H1 (cell line): ENCODE measurements at regions not wholly inside any gene's neighbourhood (a gene's known extent, or its start where the extent isn't known, plus 50 kb on each side); places are given as distances from the start of the nearest gene placed in this dataset.

ENCODE experiments used
- CHD7 ChIP-seq: fragments of 300-600 bp; sonication (generic); IDR thresholded peaks from 2 replicates; pipeline ENCODE4 v1.7.1; 2012; ENCODE audit warnings: low read length, moderate library complexity, mild to moderate bottlenecking, inconsistent platforms; ENCODE audit not compliant: insufficient replicate concordance
- E2F6 ChIP-seq: IDR thresholded peaks from 2 replicates; pipeline ENCODE4 v1.6.1; 2012; ENCODE audit warnings: inconsistent platforms
- KDM5A ChIP-seq: fragments of 200-600 bp; IDR thresholded peaks from 2 replicates; pipeline ENCODE4 v1.7.1; 2012; ENCODE audit warnings: mild to moderate bottlenecking, low read length, inconsistent platforms, mixed read lengths

- no peak for TF ChIP-seq CHD7
- 0 out of 2 replicates have a peak, but pooled peaks have one; percentile 13 for TF ChIP-seq E2F6
- no peak for TF ChIP-seq KDM5A
Observed at GRCh38 chr6:78629154-78629721, 238.1 kb upstream of the IRAK1BP1 start (continued).
